ENCODE measurements at regions not wholly inside any gene's neighbourhood (a gene's known extent, or its start where the extent isn't known, plus 50 kb on each side); places are given as distances from the start of the nearest gene placed in this dataset.

GRCh38 chr3:177449360-177450006 is 252.2 kb upstream of the TBL1XR1 start:
- no peak overlapping the region for H3K4me3 ChIP-seq
- no peak for TF ChIP-seq CTCF (IDR thresholded peaks at IDR 0.05 in 4 of 5, conservative IDR thresholded peaks at IDR 0.05 in 1 of 5)
- TF ChIP-seq POLR2A (IDR thresholded peaks at IDR 0.05), result no peak
- ATAC-seq (no peak), DNase-seq (no peak)
- in situ Hi-C loops (cut with MboI; ENCODE audit: low sequenced_read_pairs in 4 of 4) (loop anchor here in 1 of 4 donors (25.0 kb wide), 1 partner anchor 262 kb away; the partner anchor contains the start of gene TBL1XR1), intact Hi-C loops (cut with DNase I; ENCODE audit: low total_unique reads) (no loop called here)
- peaks cover 0 to 11% of the 10 kb centered on the region in 2 donors for H3K4me1 ChIP-seq
- no peak overlapping the region for H3K27ac ChIP-seq
- H3K36me3 ChIP-seq, result no peaks in the 10 kb centered on the region
- H3K9me3 ChIP-seq, result no peaks in the 10 kb centered on the region
- H3K27me3 ChIP-seq, result no peaks in the 10 kb centered on the region

- H3K9me3 ChIP-seq, result no peaks in the 10 kb centered on the region
- intact Hi-C loops (cut with DNase I; ENCODE audit: low total_unique reads) (no loop called here), in situ Hi-C loops (cut with MboI; ENCODE audit: low sequenced_read_pairs in 4 of 4) (loop anchor here in 1 of 4 donors (25.0 kb wide), 1 partner anchor 264 kb away; the partner anchor contains the start of gene TBL1XR1)
- DNase-seq (no peak), ATAC-seq (no peak)
- no peak overlapping the region for H3K4me3 ChIP-seq
- H3K27ac ChIP-seq, result no peak overlapping the region
- H3K4me1 ChIP-seq, result peaks cover 0 to 11% of the 10 kb centered on the region in 2 donors
- TF ChIP-seq CTCF (IDR thresholded peaks at IDR 0.05 in 4 of 5, conservative IDR thresholded peaks at IDR 0.05 in 1 of 5) (no peak), POLR2A (IDR thresholded peaks at IDR 0.05) (no peak)
- no peaks in the 10 kb centered on the region for H3K27me3 ChIP-seq
- no peaks in the 10 kb centered on the region for H3K36me3 ChIP-seq
Observed at GRCh38 chr3:177451301-177451750, 254.0 kb upstream of the TBL1XR1 start.

- TF ChIP-seq CTCF (IDR thresholded peaks at IDR 0.05 in 4 of 5, conservative IDR thresholded peaks at IDR 0.05 in 1 of 5), result no peak
- no peak for TF ChIP-seq POLR2A (IDR thresholded peaks at IDR 0.05)
- no peaks in the 10 kb centered on the region for H3K27me3 ChIP-seq
- intact Hi-C loops (cut with DNase I; ENCODE audit: low total_unique reads), result no loop called here
- ATAC-seq (peak; percentile 33 to 80), DNase-seq (no peak)
- no peaks in the 10 kb centered on the region for H3K9me3 ChIP-seq
- no peak overlapping the region for H3K4me3 ChIP-seq
- H3K4me1 ChIP-seq, result peaks cover 0 to 11% of the 10 kb centered on the region in 2 donors
- in situ Hi-C loops (cut with MboI; ENCODE audit: low sequenced_read_pairs in 4 of 4), result loop anchor here in 1 of 4 donors (25.0 kb wide), 1 partner anchor 265 kb away; the partner anchor contains the start of gene TBL1XR1
- H3K27ac ChIP-seq, result no peak overlapping the region
- H3K36me3 ChIP-seq, result no peaks in the 10 kb centered on the region
Observed at GRCh38 chr3:177451864-177452830, 254.9 kb upstream of the TBL1XR1 start.

GRCh38 chr3:177452831-177453450 is 255.7 kb upstream of the TBL1XR1 start:
- no peak for TF ChIP-seq POLR2A (IDR thresholded peaks at IDR 0.05)
- TF ChIP-seq CTCF (IDR thresholded peaks at IDR 0.05 in 4 of 5, conservative IDR thresholded peaks at IDR 0.05 in 1 of 5), result no peak
- no peaks in the 10 kb centered on the region for H3K36me3 ChIP-seq
- in situ Hi-C loops (cut with MboI; ENCODE audit: low sequenced_read_pairs in 4 of 4), result loop anchor here in 1 of 4 donors (25.0 kb wide), 1 partner anchor 266 kb away; the partner anchor contains the start of gene TBL1XR1
- peaks cover 0 to 11% of the 10 kb centered on the region in 2 donors for H3K4me1 ChIP-seq
- intact Hi-C loops (cut with DNase I; ENCODE audit: low total_unique reads), result no loop called here
- H3K27ac ChIP-seq, result no peak overlapping the region
- no peak for DNase-seq
- H3K9me3 ChIP-seq, result no peaks in the 10 kb centered on the region
- no peak overlapping the region for H3K4me3 ChIP-seq
- no peak for ATAC-seq
- H3K27me3 ChIP-seq, result no peaks in the 10 kb centered on the region
